ENCODE measurements at regions not wholly inside any gene's neighbourhood (a gene's known extent, or its start where the extent isn't known, plus 50 kb on each side); places are given as distances from the start of the nearest gene placed in this dataset.

GRCh38 chr1:191910245-191910644 lies 248.0 kb upstream of the RGS18 start:
- TF ChIP-seq CTCF (IDR thresholded peaks at IDR 0.05 in 2 of 3, conservative IDR thresholded peaks at IDR 0.05 in 1 of 3; ENCODE audit: control insufficient read depth in 2 of 3, extremely low read depth in 1 of 3, insufficient read depth in 1 of 3, low read depth in 3 of 3, low read length in 3 of 3) (no peak), POLR2AphosphoS2 (IDR thresholded peaks at IDR 0.05; ENCODE audit: low read depth, low read length) (no peak), MYB (IDR thresholded peaks at IDR 0.05; ENCODE audit: borderline replicate concordance, low read depth, low read length) (no peak), MYC (IDR thresholded peaks at IDR 0.05; ENCODE audit: insufficient read depth, insufficient read length, insufficient replicate concordance, low read length, severe bottlenecking) (no peak)

All from GM12878 (cell line).